HepG2 (cell line): ENCODE measurements at regions not wholly inside any gene's neighbourhood (a gene's known extent, or its start where the extent isn't known, plus 50 kb on each side); places are given as distances from the start of the nearest gene placed in this dataset.

Source experiments
- ATAC-seq: fragments of 200-7000 bp; cut with Tn5 transposase; 3 replicates; pipeline ENCODE4 v1.9.1; 2020; ENCODE audit warnings: mild to moderate bottlenecking, moderate library complexity
- BruUV-seq: library from RNA; stranded (reverse); fragments of 400-500 nt; replicated peaks from 2 replicates; lab custom pipeline; 2021; lab: Mats Ljungman, UMichigan
- CTCF ChIA-PET: fragments of 300-600 bp; formaldehyde crosslinking; extraction: SDS; loops from one replicate; lab custom pipeline; 2021; ENCODE audit warnings: low total read pairs, inconsistent platforms, low intra/inter-chr PET ratio; lab: Yijun Ruan, JAX
- POLR2A ChIA-PET: fragments of 350-600 bp; sonication (Branson Sonifier 250); formaldehyde crosslinking; loops from one replicate; lab custom pipeline; 2020; ENCODE audit warnings: antibody characterized with exemption, inconsistent platforms; lab: Yijun Ruan, JAX
- DNase-seq: peaks from one replicate; pipeline ENCODE4 v3.0.0-alpha.2; 2015; ENCODE audit warnings: low spot score
- FAIRE-seq: peaks from 3 replicates; lab custom pipeline; 2011; peaks lifted over from hg19 to GRCh38; lab: Jason Lieb, UNC
- H2AFZ ChIP-seq: one replicate; pipeline ENCODE4 v1.6.1; 2011; ENCODE audit warnings: low read length, inconsistent platforms
- H3K27ac ChIP-seq: fragments of 300-600 bp; 3 replicates; pipeline ENCODE4 v1.8.0; 2011; ENCODE audit warnings: mixed run types, mild to moderate bottlenecking, mixed read lengths, low read length, inconsistent platforms; ENCODE audit not compliant: insufficient read depth; ENCODE audit errors: extremely low read length
- H3K27me3 ChIP-seq, 2 experiments: fragments of 200-600 bp in 1 of 2; 2 replicates in 1 of 2; 3 replicates in 1 of 2; pipeline versions ENCODE4 v1.6.0 to v1.8.0; 2011; ENCODE audit warnings: low read length in 2 of 2, mild to moderate bottlenecking in 2 of 2, moderate library complexity in 2 of 2, inconsistent platforms in 1 of 2; ENCODE audit not compliant: insufficient read depth in 2 of 2, control insufficient read depth in 1 of 2
- H3K36me3 ChIP-seq, 2 experiments: fragments of 200-600 bp in 1 of 2; replicated peaks in 1 of 2; 2 replicates in 1 of 2; 3 replicates in 1 of 2; pipeline versions ENCODE4 v1.5.1 to v1.8.0; 2011; ENCODE audit warnings: low read length in 2 of 2, inconsistent platforms in 1 of 2; ENCODE audit not compliant: insufficient read depth in 2 of 2, control insufficient read depth in 1 of 2
- H3K4me1 ChIP-seq: 2 replicates; pipeline ENCODE4 v1.5.1; 2012; ENCODE audit warnings: low read length, inconsistent platforms; ENCODE audit not compliant: insufficient read depth
- H3K4me2 ChIP-seq: 2 replicates; pipeline ENCODE4 v1.6.0; 2011; ENCODE audit warnings: low read depth, low read length, inconsistent platforms
- H3K4me3 ChIP-seq, 3 experiments: fragments of 200-600 bp in 1 of 3; sonication (generic), shearing (Covaris generic) in 1 of 3; replicated peaks in 1 of 3; 2 replicates each; pipeline ENCODE4 v1.5.1; 2011 to 2016; ENCODE audit warnings: low read length in 3 of 3, inconsistent platforms in 2 of 3, low read depth in 2 of 3, mild to moderate bottlenecking in 2 of 3, control low read depth in 1 of 3, mixed read lengths in 1 of 3; ENCODE audit not compliant: insufficient read depth in 1 of 3
- H3K79me2 ChIP-seq: one replicate; pipeline ENCODE4 v1.6.1; 2011; ENCODE audit warnings: low read length, inconsistent platforms; ENCODE audit not compliant: insufficient read depth
- H3K9ac ChIP-seq: 2 replicates; pipeline ENCODE4 v1.6.0; 2011; ENCODE audit warnings: mild to moderate bottlenecking, low read depth, low read length, inconsistent platforms; ENCODE audit not compliant: insufficient read depth
- H3K9me3 ChIP-seq: 2 replicates; pipeline ENCODE4 v1.5.1; 2012; ENCODE audit warnings: mild to moderate bottlenecking, low read length
- H4K20me1 ChIP-seq: 2 replicates; pipeline ENCODE4 v1.6.0; 2011; ENCODE audit warnings: inconsistent platforms, mild to moderate bottlenecking, low read length, moderate library complexity; ENCODE audit not compliant: insufficient read depth
- PRDM15 ChIP-seq: sonication (generic); formaldehyde crosslinking; IDR thresholded peaks from 2 replicates; pipeline ENCODE4 v1.4.0; 2020; ENCODE audit warnings: missing genetic modification reagents
- SMARCC2 ChIP-seq: fragments of 450-650 bp; IDR thresholded peaks from 2 replicates; pipeline ENCODE4 v1.6.1; 2017; ENCODE audit warnings: antibody characterized with exemption, mild to moderate bottlenecking
- SMC3 ChIP-seq: IDR thresholded peaks from 2 replicates; pipeline ENCODE4 v1.6.1; 2011; ENCODE audit warnings: low read length, improper control_type of control experiment
- STAG1 ChIP-seq: sonication (generic); formaldehyde crosslinking; IDR thresholded peaks from 2 replicates; pipeline ENCODE4 v1.4.0; 2020; ENCODE audit warnings: missing genetic modification reagents
- ZSCAN22 ChIP-seq: sonication (generic); formaldehyde crosslinking; IDR thresholded peaks from 2 replicates; pipeline ENCODE4 v1.4.0; 2020; ENCODE audit warnings: mild to moderate bottlenecking, missing genetic modification reagents
- WGBS: methylation state at CpG from one replicate; pipeline ENCODE4 v1.1.6; 2017; ENCODE audit warnings: low lambda C conversion rate; 5-methylcytosine and 5-hydroxymethylcytosine counted together
- in situ Hi-C: cut with HindIII; loops from 2 replicates; pipeline ENCODE4 v1.10.0; 2017; ENCODE audit warnings: low pct_unique_long_range_greater_than_20kb; ENCODE audit not compliant: extremely low pct_ligation_motif_present
- intact Hi-C: fragments of 100-400 bp; cut with micrococcal nuclease; formaldehyde crosslinking; loops from one replicate; pipeline ENCODE4 v1.10.0; 2022; ENCODE audit not compliant: unreplicated experiment

DNA sequence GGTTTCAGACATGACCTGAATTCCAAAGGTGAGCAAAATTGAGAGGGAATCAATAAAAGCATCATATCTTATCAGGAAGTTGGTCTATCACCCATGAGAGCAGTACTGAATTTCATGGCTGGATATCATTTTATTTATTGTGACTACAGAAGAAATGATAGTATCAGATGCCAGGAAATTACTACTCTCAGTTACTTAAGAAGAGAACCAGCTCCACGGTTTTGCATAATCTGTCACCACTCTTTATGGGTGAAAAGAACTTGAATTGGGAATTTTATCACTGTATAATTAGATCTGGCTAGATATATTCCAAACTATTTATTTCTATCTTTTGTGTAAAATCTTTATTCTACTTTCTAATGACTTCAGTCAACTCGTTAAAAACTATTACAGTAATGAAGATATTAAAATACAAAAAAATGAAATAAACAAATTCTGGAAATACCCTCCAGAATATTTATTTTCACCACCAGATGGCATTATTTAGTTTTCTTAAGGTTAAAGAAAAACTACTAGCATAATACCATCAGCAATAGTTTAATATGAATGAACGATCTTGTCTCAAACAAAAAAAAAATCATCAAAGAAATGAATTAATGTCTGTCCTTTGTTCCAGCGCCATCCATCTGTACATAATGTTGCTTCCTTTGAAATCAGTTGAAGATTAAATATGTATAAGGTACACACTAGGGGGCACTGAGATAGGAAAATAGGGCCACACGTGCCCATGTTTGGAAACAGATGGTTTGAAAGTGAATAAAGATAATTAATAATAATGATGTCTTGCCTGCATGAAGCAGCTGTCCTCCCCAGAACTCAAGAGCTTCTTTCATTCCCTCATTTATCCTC lies 84.7 kb upstream of the SLCO6A1 start:
- peak; percentile 48 for TF ChIP-seq STAG1 (CRISPR knock-in tag)
- no peak for TF ChIP-seq SMARCC2
- no peak for TF ChIP-seq ZSCAN22 (CRISPR knock-in tag)
- TF ChIP-seq SMC3, result 0 out of 2 replicates have a peak, but pooled peaks have one; percentile 6
- TF ChIP-seq PRDM15, result no peak
- BruUV-seq, result no TSS peak
- in situ Hi-C loops (loop anchor here (10.0 kb wide), 1 partner anchor 461 kb away; no protein-coding TSS in a partner anchor), intact Hi-C loops (loop anchor here (1.0 to 10.0 kb wide), 4 partner anchors 87 to 556 kb away; no protein-coding TSS in a partner anchor)
- Histone ChIP-seq H3K9ac (no peak overlapping the region), H3K27me3 (no peaks in the 10 kb centered on the region; a peak in 1 of 5 replicates), H4K20me1 (no peaks in the 10 kb centered on the region), H3K27ac (no peak overlapping the region), H3K36me3 (no peaks in the 10 kb centered on the region), H3K4me1 (no peaks in the 10 kb centered on the region), H3K4me2 (no peak overlapping the region), H3K79me2 (no peaks in the 10 kb centered on the region), H2AFZ (no peak overlapping the region), H3K9me3 (no peaks in the 10 kb centered on the region), H3K4me3 (no peak overlapping the region)
- no peak for ATAC-seq
- ChIA-PET POLR2A (no interaction called here), CTCF (interaction anchor here (1.3 to 1.7 kb wide), 3 partner anchors 458 to 641 kb away, joined by 5 to 9 read pairs (median 6); no protein-coding TSS in a partner anchor)
- no peak for FAIRE-seq
- DNase-seq, result no peak
- 4% methylated on average over 5 of the region's 5 CpGs for WGBS
